ENCODE measurements at regions not wholly inside any gene's neighbourhood (a gene's known extent, or its start where the extent isn't known, plus 50 kb on each side); places are given as distances from the start of the nearest gene placed in this dataset.
"Not testable (repeated sequence)": the region's sequence is repeated elsewhere in the genome, so short reads cannot be mapped to it uniquely, and the experiment has no call there.

DNA sequence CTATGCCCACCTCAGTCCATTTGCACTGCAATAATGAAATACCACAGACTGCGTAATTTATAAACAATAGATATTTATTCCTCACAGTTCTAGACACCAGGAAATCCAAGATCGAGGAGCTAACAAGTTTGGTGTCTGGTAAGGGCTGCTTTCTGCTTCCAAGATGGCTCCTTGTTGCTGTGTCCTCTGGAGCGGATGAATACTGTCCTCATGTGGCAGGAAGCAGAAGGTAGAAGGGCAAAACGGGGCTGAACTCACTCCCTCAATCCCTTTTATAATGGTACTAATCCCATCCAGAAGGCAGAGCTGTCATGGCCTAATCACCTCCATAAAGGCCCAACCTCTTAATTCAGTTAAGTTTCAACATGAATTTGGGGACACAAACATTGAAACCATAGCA lies 75.3 kb downstream of the P2RY1 start:
- Histone ChIP-seq H3K36me3 (ENCODE audit: insufficient read depth, low read length) (no peaks in the 10 kb centered on the region), H3K27ac (ENCODE audit: low read depth, low read length) (no peak overlapping the region), H3K27me3 (ENCODE audit: insufficient read depth, low read length) (no peaks in the 10 kb centered on the region), H3K4me3 (ENCODE audit: low read length in 2 of 2) (no peak overlapping the region), H3K9me3 (ENCODE audit: control insufficient read depth in 1 of 2, low read length in 2 of 2) (no peaks in the 10 kb centered on the region), H3K4me1 (ENCODE audit: insufficient read depth, low read length) (no peaks in the 10 kb centered on the region)
- intact Hi-C loops (cut with micrococcal nuclease) = no loop called here
- peaks cover 1 to 3% of the 10 kb centered on the region in 2 donors for H3K27me3 Mint-ChIP-seq
- H3K9me3 Mint-ChIP-seq = peaks cover 0 to 3% (median 0%) of the 10 kb centered on the region in 8 donors
- no peak for DNase-seq
- H3K27ac Mint-ChIP-seq = no peak overlapping the region
- no peak overlapping the region for H3K4me3 Mint-ChIP-seq
- no peaks in the 10 kb centered on the region for H3K36me3 Mint-ChIP-seq
- H3K4me1 Mint-ChIP-seq = no peaks in the 10 kb centered on the region
- ChIA-PET CTCF (ENCODE audit: partially characterized antibody) (no interaction called here), POLR2A (ENCODE audit: partially characterized antibody) (no interaction called here)

DNA sequence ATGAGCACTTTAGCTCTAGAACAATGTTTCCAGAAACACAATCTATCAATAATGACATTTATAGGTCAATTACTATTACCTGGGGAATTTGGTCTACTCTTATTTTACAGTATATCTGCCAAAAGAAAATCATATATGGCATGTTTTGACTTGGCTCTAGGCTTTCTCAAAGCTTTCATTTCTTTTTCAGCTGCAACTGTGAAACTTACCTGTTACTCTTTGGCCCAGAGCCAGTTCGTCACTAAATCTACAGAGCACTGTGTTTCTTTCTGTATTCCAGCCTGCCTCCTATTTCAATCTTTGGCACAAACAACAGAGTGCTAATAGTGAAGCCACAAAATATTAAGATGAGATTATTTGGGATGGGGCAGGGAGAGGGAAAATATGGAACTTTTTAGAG lies 76.0 kb downstream of the P2RY1 start:
- no peak overlapping the region for H3K27ac ChIP-seq (ENCODE audit: low read depth, low read length)
- POLR2A ChIA-PET (ENCODE audit: partially characterized antibody) = no interaction called here

GRCh38 chr3:152914743-152915142 lies 79.8 kb downstream of the P2RY1 start:
- CTCF ChIA-PET (ENCODE audit: partially characterized antibody); H3K36me3 ChIP-seq (ENCODE audit: insufficient read depth, low read length); H3K27me3 ChIP-seq (ENCODE audit: insufficient read depth, low read length); H3K27ac Mint-ChIP-seq; H3K27ac ChIP-seq (ENCODE audit: low read depth, low read length); H3K27me3 Mint-ChIP-seq; H3K9me3 ChIP-seq (ENCODE audit: control insufficient read depth in 1 of 2, low read length in 2 of 2); H3K4me3 Mint-ChIP-seq; H3K4me1 ChIP-seq (ENCODE audit: insufficient read depth, low read length); intact Hi-C loops (cut with micrococcal nuclease); H3K9me3 Mint-ChIP-seq; POLR2A ChIA-PET (ENCODE audit: partially characterized antibody); H3K4me1 Mint-ChIP-seq; H3K4me3 ChIP-seq (ENCODE audit: low read length in 2 of 2); DNase-seq; H3K36me3 Mint-ChIP-seq: not testable (repeated sequence)

More for the DNA sequence above, 76.0 kb downstream of the P2RY1 start:
- Mint-ChIP-seq H3K36me3 (no peaks in the 10 kb centered on the region), H3K27me3 (peaks cover 1 to 3% of the 10 kb centered on the region in 2 donors), H3K27ac (no peak overlapping the region), H3K4me1 (no peaks in the 10 kb centered on the region), H3K4me3 (no peak overlapping the region), H3K9me3 (peaks cover 0 to 3% (median 0%) of the 10 kb centered on the region in 8 donors)
- H3K36me3 ChIP-seq (ENCODE audit: insufficient read depth, low read length) = no peaks in the 10 kb centered on the region
- H3K27me3 ChIP-seq (ENCODE audit: insufficient read depth, low read length) = no peaks in the 10 kb centered on the region
- no peaks in the 10 kb centered on the region for H3K4me1 ChIP-seq (ENCODE audit: insufficient read depth, low read length)
- intact Hi-C loops (cut with micrococcal nuclease) = no loop called here
- no peak for DNase-seq
- CTCF ChIA-PET (ENCODE audit: partially characterized antibody) = no interaction called here
- no peak overlapping the region for H3K4me3 ChIP-seq (ENCODE audit: low read length in 2 of 2)
- H3K9me3 ChIP-seq (ENCODE audit: control insufficient read depth in 1 of 2, low read length in 2 of 2) = no peaks in the 10 kb centered on the region

DNA sequence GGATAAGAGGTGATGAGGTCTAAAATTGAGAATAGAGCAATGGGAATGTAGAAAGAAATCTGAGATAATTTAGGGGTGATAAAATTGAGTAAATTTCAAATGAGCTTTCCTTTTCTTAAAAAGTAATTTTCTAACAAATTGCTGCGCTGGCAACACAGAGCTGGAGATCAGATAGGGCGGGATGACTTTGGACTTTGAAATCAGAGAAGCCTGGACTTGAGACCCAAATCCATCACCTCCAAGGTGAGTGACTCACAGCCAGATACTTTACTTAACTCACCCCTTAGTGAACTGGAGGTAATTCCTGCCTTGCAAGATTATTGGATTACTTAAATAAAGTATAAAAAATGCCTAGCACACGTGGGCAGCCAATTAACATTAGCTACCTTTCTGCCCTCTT lies 80.8 kb downstream of the P2RY1 start:
- Mint-ChIP-seq H3K4me3 (no peak overlapping the region), H3K27me3 (peaks cover 1 to 2% of the 10 kb centered on the region in 2 donors), H3K36me3 (no peaks in the 10 kb centered on the region), H3K4me1 (no peaks in the 10 kb centered on the region), H3K27ac (no peak overlapping the region), H3K9me3 (peaks cover 0 to 2% (median 0%) of the 10 kb centered on the region in 8 donors)
- intact Hi-C loops (cut with micrococcal nuclease) = no loop called here
- no peak overlapping the region for H3K4me3 ChIP-seq (ENCODE audit: low read length in 2 of 2)
- ChIA-PET CTCF (ENCODE audit: partially characterized antibody) (no interaction called here), POLR2A (ENCODE audit: partially characterized antibody) (no interaction called here)
- DNase-seq = no peak
- H3K27me3 ChIP-seq (ENCODE audit: insufficient read depth, low read length) = no peaks in the 10 kb centered on the region
- H3K4me1 ChIP-seq (ENCODE audit: insufficient read depth, low read length) = no peaks in the 10 kb centered on the region
- no peak overlapping the region for H3K27ac ChIP-seq (ENCODE audit: low read depth, low read length)
- H3K36me3 ChIP-seq (ENCODE audit: insufficient read depth, low read length) = no peaks in the 10 kb centered on the region
- no peaks in the 10 kb centered on the region for H3K9me3 ChIP-seq (ENCODE audit: control insufficient read depth in 1 of 2, low read length in 2 of 2)

GRCh38 chr3:152916753-152917279 lies 81.9 kb downstream of the P2RY1 start:
- no peaks in the 10 kb centered on the region for H3K36me3 ChIP-seq (ENCODE audit: insufficient read depth, low read length)
- H3K27me3 ChIP-seq (ENCODE audit: insufficient read depth, low read length) = no peaks in the 10 kb centered on the region
- Mint-ChIP-seq H3K4me1 (no peaks in the 10 kb centered on the region), H3K36me3 (no peaks in the 10 kb centered on the region), H3K4me3 (no peak overlapping the region), H3K27ac (no peak overlapping the region), H3K9me3 (peaks cover 0 to 2% (median 0%) of the 10 kb centered on the region in 8 donors), H3K27me3 (peaks cover 1 to 4% of the 10 kb centered on the region in 2 donors)
- no peaks in the 10 kb centered on the region for H3K9me3 ChIP-seq (ENCODE audit: control insufficient read depth in 1 of 2, low read length in 2 of 2)
- intact Hi-C loops (cut with micrococcal nuclease) = no loop called here
- H3K4me1 ChIP-seq (ENCODE audit: insufficient read depth, low read length) = no peaks in the 10 kb centered on the region
- no peak for DNase-seq
- CTCF ChIA-PET (ENCODE audit: partially characterized antibody) = no interaction called here
- POLR2A ChIA-PET (ENCODE audit: partially characterized antibody) = no interaction called here
- H3K4me3 ChIP-seq (ENCODE audit: low read length in 2 of 2) = no peak overlapping the region
- no peak overlapping the region for H3K27ac ChIP-seq (ENCODE audit: low read depth, low read length)

DNA sequence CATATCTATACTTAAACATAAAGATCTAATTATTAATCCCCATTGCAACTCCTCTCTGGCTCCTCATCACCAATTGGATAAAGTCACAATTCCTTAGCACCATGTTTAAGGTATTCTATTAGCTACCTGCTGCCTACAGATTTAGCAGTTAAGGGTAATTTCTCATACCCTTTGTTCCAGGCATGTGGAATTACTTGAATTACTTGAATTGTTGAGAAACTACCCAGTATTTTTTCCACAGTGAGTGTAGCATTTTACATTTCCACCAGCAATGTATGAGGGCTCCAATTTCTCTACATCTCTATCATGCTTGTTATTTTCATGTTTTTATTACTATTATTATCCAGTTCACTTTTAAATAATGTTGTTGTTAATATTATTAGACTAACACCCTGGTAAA lies 86.4 kb downstream of the P2RY1 start:
- H3K9me3 ChIP-seq (ENCODE audit: control insufficient read depth in 1 of 2, low read length in 2 of 2) = no peaks in the 10 kb centered on the region
- no peaks in the 10 kb centered on the region for H3K27me3 ChIP-seq (ENCODE audit: insufficient read depth, low read length)
- Mint-ChIP-seq H3K4me1 (no peaks in the 10 kb centered on the region), H3K4me3 (no peak overlapping the region), H3K27ac (peak overlapping the region in 1 of 7 donors; percentile 22), H3K9me3 (no peaks in the 10 kb centered on the region), H3K36me3 (no peaks in the 10 kb centered on the region), H3K27me3 (peaks cover 2 to 5% of the 10 kb centered on the region in 2 donors)
- no peak for DNase-seq
- ChIA-PET CTCF (ENCODE audit: partially characterized antibody) (no interaction called here), POLR2A (ENCODE audit: partially characterized antibody) (no interaction called here)
- no peaks in the 10 kb centered on the region for H3K4me1 ChIP-seq (ENCODE audit: insufficient read depth, low read length)
- intact Hi-C loops (cut with micrococcal nuclease) = no loop called here
- H3K4me3 ChIP-seq (ENCODE audit: low read length in 2 of 2) = no peak overlapping the region
- H3K27ac ChIP-seq (ENCODE audit: low read depth, low read length) = no peak overlapping the region
- H3K36me3 ChIP-seq (ENCODE audit: insufficient read depth, low read length) = no peaks in the 10 kb centered on the region

DNA sequence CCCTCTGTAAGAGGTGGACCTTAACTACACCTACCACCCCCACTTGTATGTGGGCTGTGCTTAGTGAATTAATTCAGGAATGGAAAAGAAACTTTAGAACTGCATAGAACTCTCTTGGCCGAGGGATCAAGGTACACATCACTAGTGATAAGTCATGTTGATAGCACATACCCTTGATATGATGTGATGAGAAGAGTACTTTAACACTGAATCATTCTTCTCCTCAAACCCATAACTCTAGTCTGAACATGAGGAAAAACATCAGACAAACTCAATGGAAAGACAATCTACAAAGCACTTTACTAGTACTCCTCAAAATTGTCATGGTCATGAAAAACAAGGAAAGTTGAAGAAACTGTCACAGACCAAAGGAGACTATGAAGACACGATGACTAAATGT lies 87.6 kb downstream of the P2RY1 start:
- H3K36me3 ChIP-seq (ENCODE audit: insufficient read depth, low read length) = no peaks in the 10 kb centered on the region
- Mint-ChIP-seq H3K27me3 (peaks cover 2 to 5% of the 10 kb centered on the region in 2 donors), H3K4me3 (no peak overlapping the region), H3K9me3 (no peaks in the 10 kb centered on the region), H3K27ac (no peak overlapping the region), H3K36me3 (no peaks in the 10 kb centered on the region), H3K4me1 (no peaks in the 10 kb centered on the region)
- intact Hi-C loops (cut with micrococcal nuclease) = no loop called here
- CTCF ChIA-PET (ENCODE audit: partially characterized antibody) = no interaction called here
- no peaks in the 10 kb centered on the region for H3K4me1 ChIP-seq (ENCODE audit: insufficient read depth, low read length)
- no peaks in the 10 kb centered on the region for H3K9me3 ChIP-seq (ENCODE audit: control insufficient read depth in 1 of 2, low read length in 2 of 2)
- no peaks in the 10 kb centered on the region for H3K27me3 ChIP-seq (ENCODE audit: insufficient read depth, low read length)
- DNase-seq = no peak
- H3K27ac ChIP-seq (ENCODE audit: low read depth, low read length) = no peak overlapping the region
- POLR2A ChIA-PET (ENCODE audit: partially characterized antibody) = no interaction called here
- no peak overlapping the region for H3K4me3 ChIP-seq (ENCODE audit: low read length in 2 of 2)

DNA sequence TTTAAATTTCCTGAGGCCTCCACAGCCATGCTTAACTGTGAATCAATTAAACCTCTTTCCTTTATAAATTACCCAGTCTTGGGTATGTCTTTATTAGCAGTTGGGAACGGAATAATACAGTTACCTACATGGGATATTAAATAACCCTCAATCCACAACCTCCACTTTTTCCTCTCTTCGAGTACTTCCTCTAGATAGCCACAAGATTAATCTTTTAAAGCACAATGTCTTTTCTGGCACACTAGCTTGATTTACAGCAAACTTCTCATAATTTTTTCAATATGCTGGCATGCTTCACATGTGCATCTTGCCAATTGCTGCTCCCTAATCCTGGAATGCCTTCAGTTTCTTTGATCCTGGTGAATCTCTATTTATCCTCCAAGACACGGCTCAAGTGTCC lies 92.2 kb downstream of the P2RY1 start:
- no peaks in the 10 kb centered on the region for H3K4me1 ChIP-seq (ENCODE audit: insufficient read depth, low read length)
- POLR2A ChIA-PET (ENCODE audit: partially characterized antibody) = no interaction called here
- no peak overlapping the region for H3K27ac ChIP-seq (ENCODE audit: low read depth, low read length)
- no peak overlapping the region for H3K4me3 ChIP-seq (ENCODE audit: low read length in 2 of 2)
- intact Hi-C loops (cut with micrococcal nuclease) = no loop called here
- peaks cover 0 to 5% of the 10 kb centered on the region in 2 donors for H3K27me3 Mint-ChIP-seq
- H3K27me3 ChIP-seq (ENCODE audit: insufficient read depth, low read length) = no peaks in the 10 kb centered on the region
- no peak overlapping the region for H3K27ac Mint-ChIP-seq
- H3K4me3 Mint-ChIP-seq = no peak overlapping the region
- no peaks in the 10 kb centered on the region for H3K9me3 ChIP-seq (ENCODE audit: control insufficient read depth in 1 of 2, low read length in 2 of 2)
- H3K4me1 Mint-ChIP-seq = no peaks in the 10 kb centered on the region
- CTCF ChIA-PET (ENCODE audit: partially characterized antibody) = no interaction called here
- no peak for DNase-seq
- no peaks in the 10 kb centered on the region for H3K9me3 Mint-ChIP-seq
- no peaks in the 10 kb centered on the region for H3K36me3 ChIP-seq (ENCODE audit: insufficient read depth, low read length)
- no peaks in the 10 kb centered on the region for H3K36me3 Mint-ChIP-seq

Data from CD4-positive, alpha-beta memory T cell (primary cell).